HG03196 (cell line): ENCODE measurements at regions not wholly inside any gene's neighbourhood (a gene's known extent, or its start where the extent isn't known, plus 50 kb on each side); places are given as distances from the start of the nearest gene placed in this dataset.

Source experiments
- ATAC-seq: cut with Tn5 transposase; IDR thresholded peaks from one replicate; pipeline ENCODE4 v1.9.1; 2021; ENCODE audit not compliant: unreplicated experiment

- no peak for ATAC-seq
These were observed 59.6 kb upstream of the AFDN start for GRCh38 chr6:167766986-167767714.

GRCh38 chr6:167767715-167768107, 59.0 kb upstream of the AFDN start:
- ATAC-seq: no peak

DNA sequence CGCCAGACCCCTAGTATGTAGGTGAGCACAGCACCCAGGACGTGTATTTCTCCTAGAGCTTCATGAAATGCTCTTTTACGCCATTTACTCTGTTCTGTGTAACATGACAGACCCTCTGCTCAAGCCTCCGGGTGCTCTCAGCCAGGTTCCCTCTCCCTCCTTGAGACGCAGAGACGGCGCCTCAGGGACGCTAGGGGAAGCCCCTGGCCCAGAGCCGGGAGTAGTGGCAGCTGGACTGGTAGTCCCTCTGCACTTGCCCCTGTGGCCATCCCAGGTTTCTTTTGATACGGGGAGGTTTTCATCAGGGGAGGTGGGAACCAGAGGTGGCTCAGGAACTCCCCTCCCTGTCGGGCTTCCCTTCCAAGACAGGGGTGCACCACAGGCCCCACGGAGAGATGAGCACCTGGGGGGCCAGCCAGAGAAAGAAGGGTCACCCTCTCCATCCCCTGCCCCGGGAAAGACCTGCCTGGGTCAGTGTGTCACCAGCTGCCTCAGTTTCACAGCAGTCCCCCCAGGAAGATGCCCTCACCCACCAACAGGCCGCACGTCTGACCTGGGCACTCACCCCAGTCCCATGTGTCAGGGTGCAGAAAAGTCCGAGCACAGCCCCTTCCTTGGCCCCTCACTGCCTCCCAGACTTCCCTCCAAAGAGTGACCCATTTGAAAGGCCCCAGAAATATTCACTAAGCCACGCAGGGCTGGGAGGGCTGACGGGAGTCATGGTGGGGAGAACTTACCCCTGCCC, 58.1 kb upstream of the AFDN start:
- ATAC-seq: no peak

- ATAC-seq: no peak
These were observed 57.1 kb upstream of the AFDN start for GRCh38 chr6:167769408-167770190.

GRCh38 chr6:167770291-167770955, 56.3 kb upstream of the AFDN start:
- ATAC-seq: no peak

GRCh38 chr6:167774881-167775280, 51.8 kb upstream of the AFDN start:
- ATAC-seq: no peak

DNA sequence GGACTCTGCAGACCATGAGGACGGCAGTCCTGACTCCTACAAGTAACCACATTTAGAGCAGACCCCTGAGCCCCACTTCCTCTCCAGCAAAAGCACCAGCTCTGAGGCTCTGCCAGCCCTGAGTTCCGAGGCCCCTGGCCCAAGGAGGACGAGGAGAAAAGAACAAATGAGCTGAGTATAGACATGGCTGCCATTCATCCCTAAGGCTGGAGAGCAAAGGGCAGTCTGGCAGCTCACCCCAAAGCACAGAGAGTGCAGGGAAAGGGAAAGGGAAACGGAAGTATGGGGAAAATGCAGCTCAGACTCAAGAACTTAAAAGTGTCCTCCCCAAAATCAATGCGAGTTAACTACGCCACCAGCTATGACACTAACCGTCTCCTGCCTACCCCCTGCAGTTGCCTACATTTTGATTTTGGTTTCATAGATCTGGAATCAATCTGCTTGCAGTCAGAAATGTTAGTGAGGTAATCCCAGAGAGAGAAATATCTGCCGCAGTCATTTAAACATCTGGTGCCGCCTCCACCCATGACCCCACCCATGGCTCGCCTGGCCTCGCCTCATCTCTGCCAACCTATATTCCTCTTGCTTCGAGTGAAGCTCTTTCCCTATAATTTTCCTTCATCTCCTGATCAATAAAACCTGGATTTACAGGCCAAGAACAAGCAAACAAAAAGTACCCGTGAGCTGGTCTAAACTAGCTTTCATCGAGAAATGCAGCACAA, 49.6 kb upstream of the AFDN start:
- ATAC-seq: no peak
